ENCODE measurements at regions not wholly inside any gene's neighbourhood (a gene's known extent, or its start where the extent isn't known, plus 50 kb on each side); places are given as distances from the start of the nearest gene placed in this dataset.

DNA sequence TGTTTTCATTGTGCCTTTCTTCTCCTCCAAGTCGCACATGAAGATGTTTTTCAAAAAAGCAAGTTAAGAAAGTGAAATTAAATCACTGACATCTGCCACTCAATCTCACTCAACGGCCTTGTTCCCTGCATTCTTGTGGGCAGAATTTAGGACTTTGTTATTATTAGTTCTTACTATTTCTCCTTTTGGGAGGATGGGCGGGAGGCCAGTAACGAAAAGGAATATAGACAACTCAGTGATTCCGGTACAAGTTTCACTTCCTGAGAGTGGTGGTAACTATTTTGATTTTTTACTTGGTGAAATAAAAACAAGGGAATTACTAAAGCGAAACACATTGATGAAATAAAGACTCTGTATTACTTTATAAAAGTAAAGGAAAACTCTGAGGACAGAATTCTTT, 231.9 kb upstream of the HABP2 start:
- Mint-ChIP-seq H3K4me3 (no peak overlapping the region), H3K9me3 (peaks cover 6% of the 10 kb centered on the region), H3K27ac (ENCODE audit: low read depth) (no peak overlapping the region), H3K27me3 (peaks cover 21% of the 10 kb centered on the region), H3K36me3 (ENCODE audit: insufficient read depth) (no peaks in the 10 kb centered on the region), H3K4me1 (no peaks in the 10 kb centered on the region)
- DNase-seq (ENCODE audit: low spot score in 2 of 2) (no peak), ATAC-seq (replicated peaks; ENCODE audit: extremely low read depth, poor library complexity, severe bottlenecking) (no peak)

DNA sequence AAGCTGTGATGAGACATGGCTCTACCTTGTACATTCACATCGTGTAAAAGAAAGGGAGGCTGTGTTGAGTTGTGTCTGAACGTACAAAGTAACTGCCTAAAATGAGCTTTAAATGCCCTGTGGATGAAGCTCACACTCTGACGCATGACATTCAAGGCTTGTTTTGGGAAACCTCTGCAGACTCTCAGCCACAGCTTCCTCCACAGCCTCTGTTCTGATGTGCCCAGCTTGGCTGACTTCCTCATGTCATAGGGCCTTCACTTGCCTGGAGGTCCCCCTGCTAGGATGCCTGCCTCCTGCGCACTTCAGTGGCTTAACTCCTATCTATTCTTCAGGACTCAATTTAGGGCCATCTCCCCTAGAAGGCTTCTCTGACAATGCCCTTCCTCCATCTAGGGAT, 230.0 kb upstream of the HABP2 start:
- no peak overlapping the region for H3K4me3 Mint-ChIP-seq
- H3K4me1 Mint-ChIP-seq, result no peaks in the 10 kb centered on the region
- no peaks in the 10 kb centered on the region for H3K9me3 Mint-ChIP-seq
- no peak overlapping the region for H3K27ac Mint-ChIP-seq (ENCODE audit: low read depth)
- no peak for DNase-seq (ENCODE audit: low spot score in 2 of 2)
- H3K36me3 Mint-ChIP-seq (ENCODE audit: insufficient read depth), result no peaks in the 10 kb centered on the region
- no peak for ATAC-seq (replicated peaks; ENCODE audit: extremely low read depth, poor library complexity, severe bottlenecking)
- peaks cover 18% of the 10 kb centered on the region for H3K27me3 Mint-ChIP-seq

GRCh38 chr10:113323985-113324384, 228.9 kb upstream of the HABP2 start:
- Mint-ChIP-seq H3K27me3 (peaks cover 9% of the 10 kb centered on the region), H3K4me1 (no peaks in the 10 kb centered on the region), H3K36me3 (ENCODE audit: insufficient read depth) (no peaks in the 10 kb centered on the region), H3K4me3 (no peak overlapping the region), H3K9me3 (no peaks in the 10 kb centered on the region), H3K27ac (ENCODE audit: low read depth) (no peak overlapping the region)
- DNase-seq (ENCODE audit: low spot score in 2 of 2) (no peak), ATAC-seq (replicated peaks; ENCODE audit: extremely low read depth, poor library complexity, severe bottlenecking) (no peak)

GRCh38 chr10:113326160-113327111, 226.4 kb upstream of the HABP2 start:
- Mint-ChIP-seq H3K9me3 (no peaks in the 10 kb centered on the region), H3K4me1 (no peaks in the 10 kb centered on the region), H3K27me3 (peaks cover 9% of the 10 kb centered on the region), H3K4me3 (no peak overlapping the region), H3K27ac (ENCODE audit: low read depth) (no peak overlapping the region), H3K36me3 (ENCODE audit: insufficient read depth) (no peaks in the 10 kb centered on the region)
- no peak for ATAC-seq (replicated peaks; ENCODE audit: extremely low read depth, poor library complexity, severe bottlenecking)
- no peak for DNase-seq (ENCODE audit: low spot score in 2 of 2)

DNA sequence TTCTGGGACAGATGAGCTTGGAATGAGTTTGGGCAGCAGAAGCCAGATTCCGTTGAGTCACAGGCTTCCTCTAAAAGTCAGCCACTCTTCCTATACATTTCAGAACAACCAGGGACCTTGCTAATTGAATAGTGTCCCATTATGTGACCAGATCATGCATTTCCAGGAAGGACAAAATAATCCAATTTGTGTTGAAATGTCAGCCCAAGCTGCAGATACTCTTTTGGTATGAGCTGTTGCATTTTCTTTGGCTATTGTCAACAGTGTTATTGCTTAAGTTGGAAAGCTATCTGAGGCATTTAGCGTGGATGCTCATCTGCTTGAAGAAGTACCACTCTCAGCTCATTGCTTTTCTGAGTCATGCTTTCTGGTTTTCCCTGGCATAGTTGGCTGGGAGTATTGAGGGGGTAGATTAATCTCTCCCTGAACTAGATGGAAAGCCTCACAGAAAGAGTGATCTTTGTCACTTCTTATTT, 223.7 kb upstream of the HABP2 start:
- no peaks in the 10 kb centered on the region for H3K4me1 Mint-ChIP-seq
- H3K4me3 Mint-ChIP-seq, result no peak overlapping the region
- no peak for ATAC-seq (replicated peaks; ENCODE audit: extremely low read depth, poor library complexity, severe bottlenecking)
- peaks cover 7% of the 10 kb centered on the region for H3K27me3 Mint-ChIP-seq
- no peak overlapping the region for H3K27ac Mint-ChIP-seq (ENCODE audit: low read depth)
- H3K36me3 Mint-ChIP-seq (ENCODE audit: insufficient read depth), result no peaks in the 10 kb centered on the region
- no peaks in the 10 kb centered on the region for H3K9me3 Mint-ChIP-seq
- no peak for DNase-seq (ENCODE audit: low spot score in 2 of 2)

GRCh38 chr10:113331961-113332360, 220.9 kb upstream of the HABP2 start:
- ATAC-seq (replicated peaks; ENCODE audit: extremely low read depth, poor library complexity, severe bottlenecking) (no peak), DNase-seq (ENCODE audit: low spot score in 2 of 2) (no peak)
- Mint-ChIP-seq H3K4me3 (no peak overlapping the region), H3K9me3 (no peaks in the 10 kb centered on the region), H3K4me1 (no peaks in the 10 kb centered on the region), H3K27ac (ENCODE audit: low read depth) (no peak overlapping the region), H3K36me3 (ENCODE audit: insufficient read depth) (no peaks in the 10 kb centered on the region), H3K27me3 (no peaks in the 10 kb centered on the region)

- no peak overlapping the region for H3K4me3 Mint-ChIP-seq
- no peaks in the 10 kb centered on the region for H3K9me3 Mint-ChIP-seq
- no peaks in the 10 kb centered on the region for H3K4me1 Mint-ChIP-seq
- H3K27me3 Mint-ChIP-seq, result no peaks in the 10 kb centered on the region
- H3K27ac Mint-ChIP-seq (ENCODE audit: low read depth), result no peak overlapping the region
- no peaks in the 10 kb centered on the region for H3K36me3 Mint-ChIP-seq (ENCODE audit: insufficient read depth)
- DNase-seq (ENCODE audit: low spot score in 2 of 2), result no peak
- no peak for ATAC-seq (replicated peaks; ENCODE audit: extremely low read depth, poor library complexity, severe bottlenecking)
Observed at GRCh38 chr10:113333313-113333712, 219.5 kb upstream of the HABP2 start.

DNA sequence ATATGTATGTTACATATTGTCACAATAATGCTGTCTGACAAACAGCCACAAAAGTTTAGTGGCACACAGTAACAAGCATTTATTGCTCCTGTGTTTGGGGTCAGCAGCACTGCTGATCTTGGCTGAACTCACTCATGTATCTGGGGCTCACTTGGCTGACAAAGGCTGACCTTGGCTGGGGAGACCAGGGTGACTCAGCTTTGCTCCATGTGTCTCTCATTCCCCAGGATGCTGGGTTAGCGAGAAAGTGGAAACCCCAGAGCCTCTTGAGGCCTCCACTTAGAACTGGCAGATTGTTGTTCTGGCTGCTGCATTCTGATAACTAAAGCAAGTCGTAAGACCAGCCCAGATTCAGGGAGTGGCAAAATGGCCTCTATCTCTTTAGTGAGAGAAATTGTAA, 217.3 kb upstream of the HABP2 start:
- H3K9me3 Mint-ChIP-seq, result no peaks in the 10 kb centered on the region

GRCh38 chr10:113336549-113337130, 216.2 kb upstream of the HABP2 start:
- Mint-ChIP-seq H3K27ac (ENCODE audit: low read depth) (no peak overlapping the region), H3K36me3 (ENCODE audit: insufficient read depth) (no peaks in the 10 kb centered on the region), H3K4me1 (no peaks in the 10 kb centered on the region), H3K9me3 (no peaks in the 10 kb centered on the region), H3K4me3 (no peak overlapping the region), H3K27me3 (peaks cover 4% of the 10 kb centered on the region)
- DNase-seq (ENCODE audit: low spot score in 2 of 2), result no peak
- ATAC-seq (replicated peaks; ENCODE audit: extremely low read depth, poor library complexity, severe bottlenecking), result no peak

More for the DNA sequence above, 217.3 kb upstream of the HABP2 start:
- no peaks in the 10 kb centered on the region for H3K36me3 Mint-ChIP-seq (ENCODE audit: insufficient read depth)
- H3K4me3 Mint-ChIP-seq, result no peak overlapping the region
- ATAC-seq (replicated peaks; ENCODE audit: extremely low read depth, poor library complexity, severe bottlenecking) (no peak), DNase-seq (ENCODE audit: low spot score in 2 of 2) (no peak)
- H3K27me3 Mint-ChIP-seq, result no peaks in the 10 kb centered on the region
- H3K27ac Mint-ChIP-seq (ENCODE audit: low read depth), result no peak overlapping the region
- H3K4me1 Mint-ChIP-seq, result no peaks in the 10 kb centered on the region

- DNase-seq (ENCODE audit: low spot score in 2 of 2), result no peak
- ATAC-seq (replicated peaks; ENCODE audit: extremely low read depth, poor library complexity, severe bottlenecking), result no peak
- Mint-ChIP-seq H3K27me3 (peaks cover 8% of the 10 kb centered on the region), H3K27ac (ENCODE audit: low read depth) (no peak overlapping the region), H3K4me1 (no peaks in the 10 kb centered on the region), H3K36me3 (ENCODE audit: insufficient read depth) (no peaks in the 10 kb centered on the region), H3K4me3 (no peak overlapping the region), H3K9me3 (no peaks in the 10 kb centered on the region)
Observed at GRCh38 chr10:113337142-113337541, 215.7 kb upstream of the HABP2 start.

- peaks cover 8% of the 10 kb centered on the region for H3K27me3 Mint-ChIP-seq
- no peak for ATAC-seq (replicated peaks; ENCODE audit: extremely low read depth, poor library complexity, severe bottlenecking)
Observed at GRCh38 chr10:113339121-113339520, 213.7 kb upstream of the HABP2 start.

DNA sequence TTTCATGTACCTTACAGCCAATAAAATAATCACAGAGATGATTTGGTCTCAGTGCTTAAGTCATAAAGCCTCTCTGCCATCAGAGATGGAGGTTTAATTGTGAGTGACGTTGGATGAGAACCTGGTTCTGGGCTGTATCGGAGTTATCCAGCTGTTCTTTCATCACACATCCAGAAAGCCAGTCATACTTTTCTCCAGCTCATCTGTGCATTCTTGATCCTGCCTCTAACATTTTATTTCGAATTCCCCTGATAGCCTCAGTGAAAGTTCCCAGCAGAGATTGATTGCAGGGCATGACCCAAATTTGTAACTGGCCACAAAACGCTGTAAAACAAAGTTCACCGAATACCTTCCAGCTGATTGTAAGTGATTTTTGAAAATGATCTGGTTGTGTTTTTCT, 212.6 kb upstream of the HABP2 start:
- H3K27ac Mint-ChIP-seq (ENCODE audit: low read depth), result no peak overlapping the region
- no peaks in the 10 kb centered on the region for H3K36me3 Mint-ChIP-seq (ENCODE audit: insufficient read depth)
- H3K27me3 Mint-ChIP-seq, result peaks cover 8% of the 10 kb centered on the region
- ATAC-seq (replicated peaks; ENCODE audit: extremely low read depth, poor library complexity, severe bottlenecking) (no peak), DNase-seq (ENCODE audit: low spot score in 2 of 2) (no peak)
- H3K4me3 Mint-ChIP-seq, result no peak overlapping the region
- H3K4me1 Mint-ChIP-seq, result no peaks in the 10 kb centered on the region
- H3K9me3 Mint-ChIP-seq, result no peaks in the 10 kb centered on the region

More at GRCh38 chr10:113339121-113339520, 213.7 kb upstream of the HABP2 start:
- Mint-ChIP-seq H3K36me3 (ENCODE audit: insufficient read depth) (no peaks in the 10 kb centered on the region), H3K4me1 (no peaks in the 10 kb centered on the region), H3K9me3 (no peaks in the 10 kb centered on the region), H3K4me3 (no peak overlapping the region), H3K27ac (ENCODE audit: low read depth) (no peak overlapping the region)
- DNase-seq (ENCODE audit: low spot score in 2 of 2), result no peak

GRCh38 chr10:113341138-113341537, 211.7 kb upstream of the HABP2 start:
- Mint-ChIP-seq H3K9me3 (no peaks in the 10 kb centered on the region), H3K27ac (ENCODE audit: low read depth) (no peak overlapping the region), H3K4me3 (no peak overlapping the region), H3K4me1 (no peaks in the 10 kb centered on the region), H3K27me3 (peaks cover 8% of the 10 kb centered on the region), H3K36me3 (ENCODE audit: insufficient read depth) (no peaks in the 10 kb centered on the region)
- ATAC-seq (replicated peaks; ENCODE audit: extremely low read depth, poor library complexity, severe bottlenecking) (no peak), DNase-seq (ENCODE audit: low spot score in 2 of 2) (no peak)

Data from central memory CD8-positive, alpha-beta T cell (primary cell).